RWPE2 (cell line): ENCODE measurements at regions not wholly inside any gene's neighbourhood (a gene's known extent, or its start where the extent isn't known, plus 50 kb on each side); places are given as distances from the start of the nearest gene placed in this dataset.
"Not testable (repeated sequence)": the region's sequence is repeated elsewhere in the genome, so short reads cannot be mapped to it uniquely, and the experiment has no call there.

Experiments used
- ATAC-seq: fragments of 200-7000 bp; cut with Tn5 transposase; 3 replicates; pipeline ENCODE4 v1.9.1; 2021; ENCODE audit warnings: low read depth
- DNase-seq: peaks from one replicate; pipeline ENCODE4 v3.0.0-alpha.2; 2020; ENCODE audit warnings: low spot score
- H3K27ac ChIP-seq: fragments of 450-650 bp; 2 replicates; pipeline ENCODE4 v1.5.1; 2017; ENCODE audit warnings: mild to moderate bottlenecking; ENCODE audit not compliant: poor library complexity, severe bottlenecking
- H3K27me3 ChIP-seq: fragments of 250-450 bp; sonication (Bioruptor Pico); 2 replicates; pipeline ENCODE4 v1.5.1; 2021; ENCODE audit warnings: mild to moderate bottlenecking, moderate library complexity; ENCODE audit not compliant: insufficient read depth, poor library complexity, severe bottlenecking
- H3K36me3 ChIP-seq: fragments of 250-450 bp; sonication (Bioruptor Pico); 2 replicates; pipeline ENCODE4 v1.5.1; 2020; ENCODE audit warnings: low read depth, mild to moderate bottlenecking, moderate library complexity
- H3K4me1 ChIP-seq: fragments of 250-450 bp; sonication (Bioruptor Pico); 2 replicates; pipeline ENCODE4 v1.5.1; 2021; ENCODE audit warnings: mild to moderate bottlenecking, moderate library complexity; ENCODE audit not compliant: insufficient read depth, poor library complexity, severe bottlenecking
- H3K4me3 ChIP-seq: fragments of 250-450 bp; sonication (Bioruptor Pico); 2 replicates; pipeline ENCODE4 v1.5.1; 2021; ENCODE audit warnings: mild to moderate bottlenecking, moderate library complexity; ENCODE audit not compliant: severe bottlenecking
- H3K9me3 ChIP-seq: fragments of 250-450 bp; sonication (Bioruptor Pico); 2 replicates; pipeline ENCODE4 v1.5.1; 2021; ENCODE audit warnings: mild to moderate bottlenecking, moderate library complexity; ENCODE audit not compliant: severe bottlenecking
- TF ChIP-seq, protein P1 (sequence below): fragments of 450-650 bp; IDR thresholded peaks from one replicate; pipeline ENCODE4 v1.5.1; 2017; ENCODE audit warnings: mild to moderate bottlenecking, moderate library complexity; ENCODE audit not compliant: poor library complexity, severe bottlenecking

DNA sequence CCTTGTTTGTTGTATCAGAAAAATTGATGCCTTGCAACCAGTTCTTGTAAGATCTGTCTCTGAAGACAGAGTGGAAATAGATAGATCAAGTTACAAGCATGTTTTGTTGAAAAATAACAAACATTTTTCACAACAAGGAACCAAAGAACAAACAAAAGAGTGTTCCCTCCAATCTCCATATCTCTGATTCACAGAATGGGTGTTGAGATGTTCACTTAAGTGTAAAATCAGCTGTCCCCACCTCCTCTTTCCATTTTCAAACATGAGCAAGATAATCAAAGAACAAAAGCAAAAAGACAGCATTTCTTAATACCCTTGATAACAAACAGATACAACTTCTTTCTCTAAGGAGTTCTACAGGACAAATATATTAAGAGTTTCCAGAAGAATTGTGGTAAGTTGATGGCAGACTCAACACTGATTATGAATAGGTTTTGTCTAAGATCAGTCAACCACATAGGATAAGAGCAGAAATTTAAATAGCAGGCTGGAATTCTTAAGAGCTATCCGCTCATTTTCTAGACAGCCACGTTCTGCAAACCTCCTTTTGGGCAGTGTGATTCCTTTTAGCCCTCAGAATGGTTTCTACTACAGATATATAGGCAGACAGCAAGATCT, 970.9 kb upstream of the AUTS2 start:
- DNase-seq = no peak
- Histone ChIP-seq H3K9me3 (no peaks in the 10 kb centered on the region), H3K4me1 (no peaks in the 10 kb centered on the region), H3K27me3 (no peaks in the 10 kb centered on the region), H3K36me3 (no peaks in the 10 kb centered on the region), H3K4me3 (no peak overlapping the region), H3K27ac (no peak overlapping the region)
- ATAC-seq = no peak
- TF ChIP-seq, protein P1, sequence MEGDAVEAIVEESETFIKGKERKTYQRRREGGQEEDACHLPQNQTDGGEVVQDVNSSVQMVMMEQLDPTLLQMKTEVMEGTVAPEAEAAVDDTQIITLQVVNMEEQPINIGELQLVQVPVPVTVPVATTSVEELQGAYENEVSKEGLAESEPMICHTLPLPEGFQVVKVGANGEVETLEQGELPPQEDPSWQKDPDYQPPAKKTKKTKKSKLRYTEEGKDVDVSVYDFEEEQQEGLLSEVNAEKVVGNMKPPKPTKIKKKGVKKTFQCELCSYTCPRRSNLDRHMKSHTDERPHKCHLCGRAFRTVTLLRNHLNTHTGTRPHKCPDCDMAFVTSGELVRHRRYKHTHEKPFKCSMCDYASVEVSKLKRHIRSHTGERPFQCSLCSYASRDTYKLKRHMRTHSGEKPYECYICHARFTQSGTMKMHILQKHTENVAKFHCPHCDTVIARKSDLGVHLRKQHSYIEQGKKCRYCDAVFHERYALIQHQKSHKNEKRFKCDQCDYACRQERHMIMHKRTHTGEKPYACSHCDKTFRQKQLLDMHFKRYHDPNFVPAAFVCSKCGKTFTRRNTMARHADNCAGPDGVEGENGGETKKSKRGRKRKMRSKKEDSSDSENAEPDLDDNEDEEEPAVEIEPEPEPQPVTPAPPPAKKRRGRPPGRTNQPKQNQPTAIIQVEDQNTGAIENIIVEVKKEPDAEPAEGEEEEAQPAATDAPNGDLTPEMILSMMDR = no peak

DNA sequence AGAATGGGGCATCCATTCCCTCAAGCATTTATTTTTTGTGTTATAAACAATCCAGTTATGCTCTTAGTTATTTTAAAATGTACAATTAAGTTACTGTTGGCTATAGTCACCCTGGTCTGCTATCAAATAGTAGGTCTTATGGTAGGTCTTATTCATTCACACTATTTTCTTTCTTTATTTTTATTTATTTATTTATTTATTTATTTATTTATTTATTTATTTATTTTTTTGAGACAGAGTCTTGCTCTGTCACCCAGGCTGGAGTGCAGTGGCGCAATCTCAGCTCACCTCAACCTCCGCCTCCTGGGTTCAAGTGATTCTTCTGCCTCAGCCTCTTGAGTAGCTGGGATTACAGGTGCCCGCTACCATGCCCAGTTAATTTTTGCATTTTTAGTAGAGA, 967.4 kb upstream of the AUTS2 start:
- not testable (repeated sequence) for ATAC-seq, H3K4me3 ChIP-seq, H3K4me1 ChIP-seq, H3K36me3 ChIP-seq, H3K9me3 ChIP-seq, H3K27me3 ChIP-seq, H3K27ac ChIP-seq, DNase-seq

DNA sequence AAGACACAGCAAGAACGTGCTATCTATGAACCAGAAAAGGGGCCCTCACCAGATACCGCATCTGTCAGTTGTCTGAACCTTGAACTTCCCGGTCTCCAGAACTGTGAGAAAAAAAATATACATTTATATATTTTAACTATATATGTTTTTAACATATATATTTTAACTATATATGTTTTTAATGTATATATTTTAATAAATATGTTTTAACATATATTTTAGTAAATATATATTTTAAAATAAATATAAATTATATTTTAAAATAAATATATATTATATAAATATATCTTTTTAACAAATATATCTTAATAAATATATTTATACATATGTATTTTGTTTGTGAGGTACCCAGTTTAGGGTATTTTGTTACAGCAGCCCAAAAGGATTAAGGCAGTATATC, 958.2 kb upstream of the AUTS2 start:
- H3K27ac ChIP-seq = no peak overlapping the region

DNA sequence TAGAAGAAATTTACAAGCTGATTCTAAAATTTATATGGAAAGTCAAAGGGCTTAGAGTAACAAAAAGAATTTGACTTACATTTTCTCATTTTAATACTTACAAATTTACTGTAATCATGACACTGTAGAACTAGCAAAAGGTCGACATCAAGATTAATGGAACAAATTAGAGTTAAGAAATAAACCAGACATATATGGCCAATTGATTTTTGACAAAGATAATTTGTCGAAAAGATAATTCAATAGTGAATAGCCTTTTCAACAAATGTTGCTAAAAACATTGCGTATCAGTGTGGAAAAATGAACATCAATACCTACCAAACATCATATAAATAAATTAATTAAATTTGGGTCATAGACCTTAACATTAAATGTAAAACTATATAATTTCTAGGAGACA, 955.5 kb upstream of the AUTS2 start:
- Histone ChIP-seq H3K4me1 (no peaks in the 10 kb centered on the region), H3K27ac (no peak overlapping the region), H3K9me3 (no peaks in the 10 kb centered on the region), H3K27me3 (no peaks in the 10 kb centered on the region), H3K36me3 (no peaks in the 10 kb centered on the region), H3K4me3 (no peak overlapping the region)
- TF ChIP-seq, protein P1 = no peak
- no peak for ATAC-seq
- DNase-seq = no peak

More for the DNA sequence above, 958.2 kb upstream of the AUTS2 start:
- DNase-seq = no peak
- Histone ChIP-seq H3K27me3 (no peaks in the 10 kb centered on the region), H3K4me3 (no peak overlapping the region), H3K9me3 (no peaks in the 10 kb centered on the region), H3K36me3 (no peaks in the 10 kb centered on the region), H3K4me1 (no peaks in the 10 kb centered on the region)
- no peak for ATAC-seq
- TF ChIP-seq, protein P1 = no peak

DNA sequence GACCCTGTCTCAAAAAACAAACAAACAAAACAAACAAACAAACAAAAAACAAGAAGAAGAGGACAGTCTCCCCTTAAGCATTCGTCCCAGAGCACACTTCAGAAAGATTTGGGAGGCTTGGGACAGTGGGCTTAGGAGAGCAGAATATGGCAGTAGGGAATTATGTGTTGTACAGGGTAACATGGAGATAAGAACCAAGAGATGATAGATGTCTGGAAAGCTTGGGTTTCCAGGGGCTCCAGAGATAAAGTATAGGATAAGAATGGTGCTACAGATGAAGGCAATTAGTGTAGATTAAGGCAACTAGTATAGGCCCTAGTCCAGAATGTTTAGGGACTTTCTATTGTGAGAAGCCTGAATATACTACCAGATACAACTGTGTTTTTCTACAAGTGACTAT, 934.9 kb upstream of the AUTS2 start:
- DNase-seq (no peak), ATAC-seq (no peak)
- Histone ChIP-seq H3K36me3 (no peaks in the 10 kb centered on the region), H3K27ac (no peak overlapping the region), H3K4me1 (no peaks in the 10 kb centered on the region), H3K27me3 (no peaks in the 10 kb centered on the region), H3K9me3 (no peaks in the 10 kb centered on the region), H3K4me3 (no peak overlapping the region)
- TF ChIP-seq, protein P1 = no peak
